T-helper 1 cell treated with Interleukin-12 subunit alpha and Interleukin-12 subunit beta and Interleukin-4 antibody, amounts not matched to agents 30 μg/mL and 1 μg/mL, for 36 hours (primary cell): ENCODE measurements at regions not wholly inside any gene's neighbourhood (a gene's known extent, or its start where the extent isn't known, plus 50 kb on each side); places are given as distances from the start of the nearest gene placed in this dataset.
"Not testable (repeated sequence)": the region's sequence is repeated elsewhere in the genome, so short reads cannot be mapped to it uniquely, and the experiment has no call there.

Experiments used
- H3K27ac Mint-ChIP-seq: one replicate; pipeline ENCODE4 v1.8.0; 2021; ENCODE audit warnings: mild to moderate bottlenecking, mixed read lengths
- H3K27me3 Mint-ChIP-seq: one replicate; pipeline ENCODE4 v1.8.0; 2021; ENCODE audit warnings: low read depth, mixed read lengths
- H3K36me3 Mint-ChIP-seq: one replicate; pipeline ENCODE4 v1.8.0; 2021; ENCODE audit warnings: low read depth, mixed read lengths
- H3K4me1 Mint-ChIP-seq: one replicate; pipeline ENCODE4 v1.8.0; 2021; ENCODE audit warnings: low read depth, mixed read lengths
- H3K4me3 Mint-ChIP-seq: one replicate; pipeline ENCODE4 v1.8.0; 2021; ENCODE audit warnings: mild to moderate bottlenecking, moderate library complexity, mixed read lengths
- H3K9me3 Mint-ChIP-seq: one replicate; pipeline ENCODE4 v1.8.0; 2021; ENCODE audit warnings: mixed read lengths

DNA sequence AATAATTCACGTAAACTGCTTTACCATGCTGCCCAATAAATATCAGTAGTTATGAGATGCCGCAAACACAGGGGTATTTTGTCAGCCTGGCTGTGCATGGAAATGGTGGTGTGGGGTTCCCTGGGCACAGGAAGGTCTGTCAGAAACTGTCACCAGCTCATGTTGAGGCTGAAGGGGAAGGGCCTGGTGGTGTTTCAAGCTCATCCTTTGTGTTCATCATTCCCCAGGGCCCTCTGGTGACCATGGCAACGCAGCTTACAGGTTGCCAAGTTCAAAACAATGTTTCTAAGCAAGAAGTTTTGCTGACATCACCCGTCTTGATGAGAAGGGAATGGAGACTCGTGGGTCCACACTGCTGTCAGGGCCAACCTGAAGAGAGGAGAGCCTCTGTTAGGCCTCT is 348.9 kb upstream of the C16orf82 start:
- peaks cover 6% of the 10 kb centered on the region for H3K27me3 Mint-ChIP-seq

DNA sequence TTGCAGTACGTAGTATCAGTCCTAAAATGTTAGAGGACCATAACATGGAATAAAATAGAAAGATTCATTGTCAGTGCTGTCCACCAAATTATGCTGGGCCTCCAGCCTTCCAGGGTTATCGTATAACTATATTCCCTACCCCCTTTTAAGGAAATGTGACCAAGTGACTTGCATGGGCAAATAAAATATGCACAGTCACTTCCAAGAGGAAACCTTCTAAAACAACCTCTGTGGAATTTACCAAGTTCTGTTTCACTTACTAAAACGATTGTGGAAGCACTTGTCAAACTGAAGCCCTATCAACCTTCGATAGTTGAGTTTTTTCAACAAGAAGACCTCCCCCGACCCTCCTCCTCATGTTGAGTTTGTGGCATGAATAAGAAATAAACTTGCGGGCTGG is 345.4 kb upstream of the C16orf82 start:
- H3K4me1 Mint-ChIP-seq = no peaks in the 10 kb centered on the region
- no peak overlapping the region for H3K27ac Mint-ChIP-seq
- no peaks in the 10 kb centered on the region for H3K36me3 Mint-ChIP-seq
- H3K27me3 Mint-ChIP-seq = peaks cover under 1% of the 10 kb centered on the region
- H3K4me3 Mint-ChIP-seq = no peak overlapping the region
- no peaks in the 10 kb centered on the region for H3K9me3 Mint-ChIP-seq

More for the DNA sequence above, 348.9 kb upstream of the C16orf82 start:
- no peak overlapping the region for H3K27ac Mint-ChIP-seq
- no peaks in the 10 kb centered on the region for H3K36me3 Mint-ChIP-seq
- no peak overlapping the region for H3K4me3 Mint-ChIP-seq
- no peaks in the 10 kb centered on the region for H3K9me3 Mint-ChIP-seq
- H3K4me1 Mint-ChIP-seq = no peaks in the 10 kb centered on the region

DNA sequence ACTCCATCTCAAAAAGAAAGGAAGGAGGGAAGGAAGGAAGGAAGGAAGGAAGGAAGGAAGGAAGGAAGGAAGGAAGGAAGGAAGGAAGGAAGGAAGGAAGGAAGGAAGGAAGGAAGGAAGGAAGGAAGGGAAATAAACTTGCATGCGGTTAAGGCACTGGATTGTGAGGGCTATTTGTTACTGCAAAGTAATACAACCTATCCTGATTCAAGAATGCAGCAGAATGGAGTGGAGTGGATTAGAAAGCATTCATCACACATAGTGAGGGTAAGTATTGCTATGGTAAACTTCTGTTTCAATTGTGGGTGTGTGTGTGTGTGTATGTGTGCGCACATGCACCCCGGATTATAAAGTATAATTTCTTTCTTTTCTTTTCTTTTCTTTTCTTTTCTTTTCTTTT is 344.8 kb upstream of the C16orf82 start:
- not testable (repeated sequence) for H3K9me3 Mint-ChIP-seq, H3K27ac Mint-ChIP-seq, H3K4me3 Mint-ChIP-seq, H3K36me3 Mint-ChIP-seq, H3K27me3 Mint-ChIP-seq, H3K4me1 Mint-ChIP-seq

DNA sequence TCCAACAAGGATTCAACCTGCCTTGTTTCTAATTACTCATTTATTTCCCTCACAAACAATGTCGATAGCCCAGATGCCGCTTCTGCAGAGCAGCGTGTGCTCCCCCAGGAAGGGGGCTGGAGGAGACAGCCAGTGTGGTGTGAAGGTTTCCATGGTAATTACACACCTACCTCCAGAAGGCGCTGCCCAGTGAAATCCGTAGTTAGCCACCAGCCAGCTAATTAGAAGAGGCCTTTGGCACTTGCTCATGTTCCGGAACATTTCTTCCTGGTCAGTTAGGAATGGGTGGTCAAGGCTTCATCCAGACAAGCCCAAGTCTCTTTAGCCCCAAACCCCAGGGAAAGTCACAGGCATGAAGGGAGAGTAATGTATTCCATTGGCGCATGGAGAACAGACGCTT is 342.5 kb upstream of the C16orf82 start:
- Mint-ChIP-seq H3K9me3 (no peaks in the 10 kb centered on the region), H3K36me3 (peaks cover 1% of the 10 kb centered on the region), H3K4me3 (no peak overlapping the region), H3K27ac (no peak overlapping the region), H3K27me3 (peaks cover 3% of the 10 kb centered on the region), H3K4me1 (no peaks in the 10 kb centered on the region)

DNA sequence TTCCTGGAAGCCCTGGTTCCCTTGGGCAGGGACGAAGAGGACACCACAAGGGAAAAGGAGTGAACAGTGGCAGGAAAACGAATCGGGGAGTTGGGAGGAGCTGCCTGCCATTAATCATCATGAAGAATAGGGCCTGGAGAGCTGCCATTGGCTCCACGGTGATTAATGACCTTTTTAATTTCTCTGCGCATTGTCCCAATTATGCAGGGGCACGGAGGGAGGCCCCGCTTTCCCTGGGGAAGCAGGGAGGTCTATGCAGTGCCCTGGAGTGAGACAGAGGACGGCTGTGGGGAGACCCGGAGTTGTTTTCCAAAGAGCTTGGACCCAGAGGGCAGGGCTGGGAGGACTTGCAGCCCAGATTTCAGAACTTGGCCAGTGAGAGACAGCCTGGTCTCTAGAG is 338.9 kb upstream of the C16orf82 start:
- H3K4me1 Mint-ChIP-seq = no peaks in the 10 kb centered on the region
- no peaks in the 10 kb centered on the region for H3K9me3 Mint-ChIP-seq
- H3K27ac Mint-ChIP-seq = no peak overlapping the region
- H3K4me3 Mint-ChIP-seq = no peak overlapping the region
- peaks cover 1% of the 10 kb centered on the region for H3K36me3 Mint-ChIP-seq
- H3K27me3 Mint-ChIP-seq = peaks cover 3% of the 10 kb centered on the region

DNA sequence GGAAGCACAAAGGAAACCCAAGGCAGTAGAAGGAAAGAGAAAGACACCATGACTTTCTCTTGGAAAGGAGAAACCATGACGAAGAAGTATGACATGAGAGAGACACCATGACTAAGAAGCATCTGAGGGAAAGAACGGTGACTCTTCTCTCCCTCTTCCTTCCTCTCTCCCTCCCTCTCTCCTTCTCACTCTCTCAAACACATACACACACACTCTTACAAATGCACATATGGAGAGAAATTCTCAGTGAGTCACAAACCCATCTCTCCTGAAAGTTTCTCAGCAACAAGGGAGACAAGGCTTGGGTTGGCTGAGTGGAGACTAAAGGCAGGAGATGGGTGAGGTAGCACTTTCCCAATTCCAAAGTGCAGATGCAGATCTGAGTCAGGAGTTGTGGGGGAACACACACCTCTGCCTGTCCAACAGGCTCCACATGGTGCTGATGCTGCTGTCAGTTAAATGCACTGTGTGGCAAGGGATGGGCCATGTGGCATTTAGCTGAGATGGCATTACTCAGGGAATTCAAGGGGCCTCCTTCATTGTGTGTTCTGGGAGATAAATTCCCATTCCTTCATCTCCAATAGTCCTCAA is 336.7 kb upstream of the C16orf82 start:
- H3K9me3 Mint-ChIP-seq = no peaks in the 10 kb centered on the region
- no peak overlapping the region for H3K27ac Mint-ChIP-seq
- H3K4me1 Mint-ChIP-seq = no peaks in the 10 kb centered on the region
- H3K36me3 Mint-ChIP-seq = peaks cover 1% of the 10 kb centered on the region
- no peak overlapping the region for H3K4me3 Mint-ChIP-seq
- H3K27me3 Mint-ChIP-seq = peaks cover 3% of the 10 kb centered on the region

DNA sequence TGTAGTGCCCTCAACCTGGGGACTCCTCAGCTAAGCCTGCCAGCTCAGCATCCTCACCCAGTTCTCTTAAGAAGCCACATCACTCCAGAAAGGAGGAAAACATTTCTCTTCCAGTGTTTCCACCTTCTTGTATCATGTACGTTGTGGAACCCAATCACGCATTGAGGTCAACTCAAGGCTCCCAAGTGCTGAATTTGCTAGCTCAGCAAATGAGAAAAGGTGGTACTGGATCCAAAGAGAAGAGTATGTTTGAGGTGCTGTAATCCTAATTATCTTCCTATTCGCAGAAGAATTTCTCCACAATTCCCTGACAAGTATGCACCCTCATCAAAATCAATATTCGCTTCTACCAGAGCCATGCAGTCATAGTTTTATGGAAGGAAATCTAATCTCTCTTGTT is 335.0 kb upstream of the C16orf82 start:
- no peak overlapping the region for H3K27ac Mint-ChIP-seq
- H3K27me3 Mint-ChIP-seq = peaks cover 3% of the 10 kb centered on the region
- no peaks in the 10 kb centered on the region for H3K9me3 Mint-ChIP-seq
- no peak overlapping the region for H3K4me3 Mint-ChIP-seq
- H3K36me3 Mint-ChIP-seq = peaks cover 1% of the 10 kb centered on the region
- no peaks in the 10 kb centered on the region for H3K4me1 Mint-ChIP-seq

DNA sequence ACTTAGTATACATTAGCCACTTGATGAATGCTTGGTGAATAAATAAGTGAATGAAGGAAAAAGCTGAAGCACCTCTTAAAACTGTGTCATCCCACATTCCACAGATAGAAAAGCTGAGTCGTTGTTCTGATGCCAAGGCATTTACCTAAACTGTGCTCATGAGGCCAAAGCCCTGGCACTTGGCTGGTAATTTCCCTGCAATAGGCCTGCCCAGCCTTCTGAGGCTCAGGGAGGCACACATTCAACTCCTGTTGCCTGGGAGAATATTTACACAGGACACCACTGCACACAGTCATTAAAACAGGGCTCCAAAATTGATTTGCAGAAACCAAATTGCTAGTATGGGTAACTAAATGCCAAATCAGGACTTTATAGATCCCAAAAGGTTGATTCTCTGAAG is 333.0 kb upstream of the C16orf82 start:
- Mint-ChIP-seq H3K27me3 (peaks cover under 1% of the 10 kb centered on the region), H3K4me3 (no peak overlapping the region), H3K36me3 (no peaks in the 10 kb centered on the region), H3K9me3 (no peaks in the 10 kb centered on the region), H3K27ac (no peak overlapping the region), H3K4me1 (no peaks in the 10 kb centered on the region)

DNA sequence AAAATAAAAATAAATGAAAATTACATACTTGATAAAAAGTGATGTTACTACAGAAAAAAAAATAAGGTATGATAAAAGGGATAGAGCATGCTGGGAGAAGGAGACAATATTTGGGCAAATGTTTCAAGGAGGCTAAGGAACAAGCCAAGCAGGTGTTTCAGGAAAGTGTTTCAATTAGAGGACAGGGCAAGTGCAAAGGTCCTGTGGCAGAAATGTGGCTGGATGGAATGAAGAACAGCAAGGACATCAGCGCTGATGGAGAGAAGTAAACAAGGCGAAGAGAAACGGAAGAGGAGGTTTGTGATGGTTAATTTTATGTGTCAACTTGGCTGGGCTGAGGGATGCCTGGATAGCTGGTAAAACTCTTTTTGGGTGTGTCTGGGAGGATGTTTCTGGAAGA is 331.2 kb upstream of the C16orf82 start:
- no peaks in the 10 kb centered on the region for H3K9me3 Mint-ChIP-seq
- no peaks in the 10 kb centered on the region for H3K36me3 Mint-ChIP-seq
- H3K27ac Mint-ChIP-seq = no peak overlapping the region
- H3K4me1 Mint-ChIP-seq = no peaks in the 10 kb centered on the region
- H3K4me3 Mint-ChIP-seq = no peak overlapping the region
- H3K27me3 Mint-ChIP-seq = peaks cover 4% of the 10 kb centered on the region

DNA sequence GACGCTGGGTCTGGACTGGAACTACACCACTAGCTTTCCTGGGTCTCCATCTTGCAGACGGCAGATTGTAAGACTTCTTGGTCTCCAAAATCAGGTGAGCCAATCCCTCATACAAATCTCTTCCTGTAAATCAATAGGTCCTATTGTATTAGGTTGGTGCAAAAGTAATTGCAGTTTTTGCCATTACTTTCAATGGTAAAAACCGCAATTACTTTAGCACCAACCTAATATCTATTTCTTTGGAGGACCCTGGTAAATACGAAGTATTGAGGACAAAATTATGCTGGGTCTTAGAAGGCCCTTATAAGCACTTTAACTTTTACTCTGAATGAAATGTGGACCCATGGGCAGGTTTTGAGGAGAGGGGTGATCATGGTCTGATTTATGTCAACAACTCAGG is 330.6 kb upstream of the C16orf82 start:
- Mint-ChIP-seq H3K36me3 (no peaks in the 10 kb centered on the region), H3K4me3 (no peak overlapping the region), H3K9me3 (no peaks in the 10 kb centered on the region), H3K4me1 (no peaks in the 10 kb centered on the region), H3K27ac (no peak overlapping the region), H3K27me3 (peaks cover 4% of the 10 kb centered on the region)

DNA sequence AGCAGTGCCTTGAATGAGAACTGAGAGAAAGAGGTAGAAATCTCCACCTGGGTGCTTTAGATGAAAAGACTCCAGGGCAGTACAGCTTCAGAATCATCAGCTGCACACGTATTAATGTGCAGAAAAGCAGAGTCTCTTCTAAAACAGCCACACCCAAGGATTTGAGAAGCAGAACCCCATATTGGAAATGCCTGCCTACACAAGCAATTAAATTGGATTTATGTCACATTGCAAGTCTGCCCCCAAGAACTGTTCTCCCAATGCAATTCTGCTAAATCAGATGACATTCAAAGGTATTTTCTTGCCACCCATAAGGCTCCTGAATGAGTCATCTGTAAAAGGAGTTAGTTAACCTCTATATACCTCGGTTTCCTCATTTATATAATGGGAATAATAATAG is 326.0 kb upstream of the C16orf82 start:
- H3K4me3 Mint-ChIP-seq = no peak overlapping the region
- H3K27me3 Mint-ChIP-seq = peaks cover 4% of the 10 kb centered on the region
- no peaks in the 10 kb centered on the region for H3K4me1 Mint-ChIP-seq

DNA sequence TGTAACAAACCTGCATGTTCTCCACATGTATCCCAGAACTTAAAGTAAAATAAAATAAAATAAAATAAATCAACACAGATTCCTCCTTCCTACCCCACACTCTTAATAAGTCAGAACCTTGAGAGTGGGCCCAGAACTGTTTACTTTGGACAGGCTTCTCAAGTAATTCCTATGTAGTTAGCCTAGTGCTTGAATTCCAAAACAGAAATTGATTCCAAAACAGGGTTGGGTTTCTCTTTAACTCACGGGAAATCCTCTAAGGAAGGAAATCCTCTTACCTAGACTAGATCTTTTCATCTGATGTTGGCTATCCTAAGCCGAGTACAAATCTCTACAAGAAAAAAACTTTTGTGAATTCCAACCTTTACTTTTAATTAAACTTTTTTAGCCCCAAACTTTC is 324.7 kb upstream of the C16orf82 start:
- Mint-ChIP-seq H3K27ac (no peak overlapping the region), H3K4me1 (no peaks in the 10 kb centered on the region), H3K36me3 (no peaks in the 10 kb centered on the region), H3K27me3 (peaks cover 4% of the 10 kb centered on the region), H3K9me3 (no peaks in the 10 kb centered on the region), H3K4me3 (no peak overlapping the region)

More for the DNA sequence above, 326.0 kb upstream of the C16orf82 start:
- Mint-ChIP-seq H3K36me3 (no peaks in the 10 kb centered on the region), H3K9me3 (no peaks in the 10 kb centered on the region), H3K27ac (no peak overlapping the region)

DNA sequence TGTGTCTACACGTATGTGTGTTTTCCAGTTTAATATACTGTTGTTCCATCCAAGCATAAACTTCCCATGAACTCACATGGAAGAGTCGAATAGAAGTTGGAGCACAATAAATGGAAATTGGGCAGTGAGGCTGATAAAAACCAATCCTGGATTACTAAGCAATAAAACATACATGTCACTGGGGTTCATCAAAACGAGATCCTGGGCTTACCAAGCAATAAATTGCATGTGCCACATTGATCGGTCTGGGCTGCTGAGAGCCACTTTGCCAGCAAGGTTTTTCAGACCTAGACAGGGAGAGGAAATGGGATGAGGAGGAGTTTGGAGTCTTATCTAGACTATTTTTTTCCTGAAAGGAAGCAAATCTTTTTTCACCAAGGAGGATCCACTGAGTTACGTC is 322.3 kb upstream of the C16orf82 start:
- Mint-ChIP-seq H3K4me3 (no peak overlapping the region), H3K36me3 (no peaks in the 10 kb centered on the region), H3K4me1 (no peaks in the 10 kb centered on the region), H3K27me3 (peaks cover 4% of the 10 kb centered on the region), H3K9me3 (no peaks in the 10 kb centered on the region), H3K27ac (no peak overlapping the region)

DNA sequence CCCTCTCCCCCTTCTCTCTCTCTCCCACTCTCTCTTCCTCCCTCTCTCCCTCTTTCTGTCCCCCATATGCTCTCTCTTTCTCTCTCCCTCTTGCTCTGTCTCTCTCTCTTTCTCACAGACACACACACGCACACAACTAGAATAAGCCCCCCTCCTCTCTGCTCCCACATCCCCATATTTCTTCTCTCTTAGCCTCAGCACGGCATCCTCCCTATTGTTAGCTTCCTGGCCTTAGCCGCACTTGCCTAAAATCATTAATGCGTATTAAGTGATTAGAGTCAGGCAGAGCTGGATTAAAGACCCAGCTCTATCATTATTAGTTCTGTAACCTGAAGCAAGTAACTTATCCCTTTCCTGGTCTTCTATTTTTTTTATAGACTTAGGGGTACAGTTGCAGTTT is 319.0 kb upstream of the C16orf82 start:
- H3K9me3 Mint-ChIP-seq = no peaks in the 10 kb centered on the region

DNA sequence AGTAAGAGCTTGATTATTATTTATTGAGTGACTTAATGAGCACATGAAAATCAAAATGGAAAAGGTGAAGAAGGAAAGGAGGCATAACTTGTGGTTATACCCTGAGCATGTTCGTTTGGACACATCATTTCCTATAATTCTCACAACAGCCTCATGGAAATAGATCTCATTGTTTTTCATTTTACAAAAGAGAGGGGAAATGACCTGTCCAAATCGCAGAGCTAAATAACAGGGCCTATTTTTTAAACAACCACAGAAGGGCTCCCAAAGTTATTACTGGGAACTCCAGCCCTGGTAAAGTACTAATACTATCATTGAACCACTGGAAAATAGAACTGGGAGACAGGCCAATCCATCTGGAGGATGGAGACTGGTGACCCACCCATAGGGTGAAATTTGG is 317.7 kb upstream of the C16orf82 start:
- no peak overlapping the region for H3K27ac Mint-ChIP-seq
- no peaks in the 10 kb centered on the region for H3K27me3 Mint-ChIP-seq

More for the DNA sequence above, 319.0 kb upstream of the C16orf82 start:
- H3K4me3 Mint-ChIP-seq = no peak overlapping the region
- no peaks in the 10 kb centered on the region for H3K27me3 Mint-ChIP-seq
- H3K36me3 Mint-ChIP-seq = no peaks in the 10 kb centered on the region
- H3K4me1 Mint-ChIP-seq = no peaks in the 10 kb centered on the region
- H3K27ac Mint-ChIP-seq = no peak overlapping the region

DNA sequence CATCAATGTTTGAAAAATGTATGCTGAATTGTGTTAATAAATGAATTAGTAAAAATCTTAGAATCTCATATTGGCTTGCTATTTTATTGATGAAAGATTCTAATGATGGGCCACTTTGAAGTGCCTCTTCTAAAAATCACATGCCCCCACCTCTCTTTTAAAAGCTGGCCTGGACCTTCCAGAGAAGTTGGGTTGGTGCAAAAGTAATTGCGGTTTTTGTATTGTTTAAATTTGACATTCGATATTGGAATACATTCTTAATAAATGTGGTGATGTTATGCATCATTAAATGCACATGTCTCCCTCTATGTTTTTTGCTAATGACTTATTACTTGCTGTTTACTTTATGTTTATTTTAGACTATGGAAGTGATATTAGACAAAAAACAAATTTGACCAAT is 314.6 kb upstream of the C16orf82 start:
- Mint-ChIP-seq H3K27ac (no peak overlapping the region), H3K9me3 (peaks cover 10% of the 10 kb centered on the region), H3K4me3 (no peak overlapping the region), H3K4me1 (no peaks in the 10 kb centered on the region), H3K27me3 (peaks cover 4% of the 10 kb centered on the region), H3K36me3 (no peaks in the 10 kb centered on the region)

More for the DNA sequence above, 317.7 kb upstream of the C16orf82 start:
- no peaks in the 10 kb centered on the region for H3K36me3 Mint-ChIP-seq
- no peak overlapping the region for H3K4me3 Mint-ChIP-seq
- no peaks in the 10 kb centered on the region for H3K9me3 Mint-ChIP-seq
- no peaks in the 10 kb centered on the region for H3K4me1 Mint-ChIP-seq
